ENCODE measurements at regions not wholly inside any gene's neighbourhood (a gene's known extent, or its start where the extent isn't known, plus 50 kb on each side); places are given as distances from the start of the nearest gene placed in this dataset.

- TF ChIP-seq, protein P1, sequence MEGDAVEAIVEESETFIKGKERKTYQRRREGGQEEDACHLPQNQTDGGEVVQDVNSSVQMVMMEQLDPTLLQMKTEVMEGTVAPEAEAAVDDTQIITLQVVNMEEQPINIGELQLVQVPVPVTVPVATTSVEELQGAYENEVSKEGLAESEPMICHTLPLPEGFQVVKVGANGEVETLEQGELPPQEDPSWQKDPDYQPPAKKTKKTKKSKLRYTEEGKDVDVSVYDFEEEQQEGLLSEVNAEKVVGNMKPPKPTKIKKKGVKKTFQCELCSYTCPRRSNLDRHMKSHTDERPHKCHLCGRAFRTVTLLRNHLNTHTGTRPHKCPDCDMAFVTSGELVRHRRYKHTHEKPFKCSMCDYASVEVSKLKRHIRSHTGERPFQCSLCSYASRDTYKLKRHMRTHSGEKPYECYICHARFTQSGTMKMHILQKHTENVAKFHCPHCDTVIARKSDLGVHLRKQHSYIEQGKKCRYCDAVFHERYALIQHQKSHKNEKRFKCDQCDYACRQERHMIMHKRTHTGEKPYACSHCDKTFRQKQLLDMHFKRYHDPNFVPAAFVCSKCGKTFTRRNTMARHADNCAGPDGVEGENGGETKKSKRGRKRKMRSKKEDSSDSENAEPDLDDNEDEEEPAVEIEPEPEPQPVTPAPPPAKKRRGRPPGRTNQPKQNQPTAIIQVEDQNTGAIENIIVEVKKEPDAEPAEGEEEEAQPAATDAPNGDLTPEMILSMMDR (IDR thresholded peaks at IDR 0.05) = no peak
- no peak for TF ChIP-seq POLR2A (IDR thresholded peaks at IDR 0.05; ENCODE audit: low read depth)
- TF ChIP-seq EP300 (IDR thresholded peaks at IDR 0.05) = no peak
Observed at GRCh38 chr2:5898667-5899066, 206.5 kb downstream of the SOX11 start.
